Stimulated activated CD4-positive, alpha-beta T cell treated with anti-CD3 and anti-CD28 coated beads, Interleukin-1b, Interleukin-23, amount 100 ng/mL, for 1 hour (primary cell): ENCODE measurements at regions not wholly inside any gene's neighbourhood (a gene's known extent, or its start where the extent isn't known, plus 50 kb on each side); places are given as distances from the start of the nearest gene placed in this dataset.

ENCODE experiments used
- DNase-seq, 2 donors: peaks; one replicate each; pipeline ENCODE4 v3.0.0-alpha.2; 2020; ENCODE audit warnings: low read depth in 2 of 2

- DNase-seq: no peak
Measured at GRCh38 chr14:97851428-97851995, 1054.3 kb downstream of the VRK1 start.

- no peak for DNase-seq
Measured at GRCh38 chr14:97854918-97855317, 1057.7 kb downstream of the VRK1 start.

GRCh38 chr14:97866195-97866594 lies 1069.0 kb downstream of the VRK1 start:
- no peak for DNase-seq

GRCh38 chr14:97866664-97867063 lies 1069.5 kb downstream of the VRK1 start:
- no peak for DNase-seq

- DNase-seq: no peak
Measured at GRCh38 chr14:97873291-97873690, 1076.1 kb downstream of the VRK1 start.

- no peak for DNase-seq
Measured at GRCh38 chr14:97874394-97874793, 1077.2 kb downstream of the VRK1 start.

GRCh38 chr14:97878206-97878605 lies 1081.0 kb downstream of the VRK1 start:
- DNase-seq: no peak

- no peak for DNase-seq
Measured at GRCh38 chr14:97878727-97879126, 1081.5 kb downstream of the VRK1 start.

GRCh38 chr14:97887690-97888089 lies 1090.5 kb downstream of the VRK1 start:
- DNase-seq: no peak

GRCh38 chr14:97888331-97888730 lies 1091.1 kb downstream of the VRK1 start:
- DNase-seq: no peak

- no peak for DNase-seq
Measured at GRCh38 chr14:97891515-97891914, 1094.3 kb downstream of the VRK1 start.

- DNase-seq: no peak
Measured at GRCh38 chr14:97894552-97894951, 1097.4 kb downstream of the VRK1 start.

GRCh38 chr14:97900196-97900854 lies 1103.1 kb downstream of the VRK1 start:
- no peak for DNase-seq

- DNase-seq: no peak
Measured at GRCh38 chr14:97902630-97903029, 1105.4 kb downstream of the VRK1 start.

- DNase-seq: no peak
Measured at GRCh38 chr14:97903821-97904220, 1106.6 kb downstream of the VRK1 start.

GRCh38 chr14:97912217-97912616 lies 1115.0 kb downstream of the VRK1 start:
- no peak for DNase-seq

- DNase-seq: no peak
Measured at GRCh38 chr14:97916100-97916499, 1118.9 kb downstream of the VRK1 start.

GRCh38 chr14:97916669-97917568 lies 1119.7 kb downstream of the VRK1 start:
- DNase-seq: no peak

- no peak for DNase-seq
Measured at GRCh38 chr14:97920201-97920600, 1123.0 kb downstream of the VRK1 start.

- no peak for DNase-seq
Measured at GRCh38 chr14:97921296-97921695, 1124.1 kb downstream of the VRK1 start.

GRCh38 chr14:97924922-97925613 lies 1127.9 kb downstream of the VRK1 start:
- no peak for DNase-seq

- DNase-seq: no peak
Measured at GRCh38 chr14:97930166-97930565, 1133.0 kb downstream of the VRK1 start.
